ENCODE measurements at regions not wholly inside any gene's neighbourhood (a gene's known extent, or its start where the extent isn't known, plus 50 kb on each side); places are given as distances from the start of the nearest gene placed in this dataset.

GRCh38 chr5:168226012-168226411 is 65.4 kb upstream of the WWC1 start:
- Histone ChIP-seq H3K9me3 (ENCODE audit: insufficient read depth, low read length) (no peaks in the 10 kb centered on the region), H3K4me2 (ENCODE audit: low read depth, low read length, poor library complexity, severe bottlenecking) (no peak overlapping the region), H3K36me3 (ENCODE audit: low read length) (no peaks in the 10 kb centered on the region), H3F3A (ENCODE audit: insufficient read depth) (no peaks in the 10 kb centered on the region), H3K9me2 (replicated peaks; ENCODE audit: insufficient read depth, low read length) (no peaks in the 10 kb centered on the region), H2AFZ (ENCODE audit: low read depth, low read length, severe bottlenecking) (no peak overlapping the region), H3K27me3 (ENCODE audit: low read length) (no peaks in the 10 kb centered on the region), H4K20me1 (ENCODE audit: low read depth, low read length) (no peaks in the 10 kb centered on the region), H3K4me3 (ENCODE audit: insufficient read depth, low read length, poor library complexity, severe bottlenecking) (no peak overlapping the region), H3K9ac (ENCODE audit: low read length) (no peak overlapping the region), H3K27ac (ENCODE audit: low read depth, low read length) (no peak overlapping the region), H3K79me2 (ENCODE audit: insufficient read depth, low read length) (no peaks in the 10 kb centered on the region)
- TF ChIP-seq EZH2phosphoT487 (conservative IDR thresholded peaks at IDR 0.05; ENCODE audit: low read length) (no peak), CTCF (IDR thresholded peaks at IDR 0.05; ENCODE audit: insufficient read depth, low read length, poor library complexity, severe bottlenecking) (no peak)

GRCh38 chr5:168227001-168227400 is 64.4 kb upstream of the WWC1 start:
- TF ChIP-seq CTCF (IDR thresholded peaks at IDR 0.05; ENCODE audit: insufficient read depth, low read length, poor library complexity, severe bottlenecking): no peak

GRCh38 chr5:168227973-168228615 is 63.4 kb upstream of the WWC1 start:
- Histone ChIP-seq H3K4me2 (ENCODE audit: low read depth, low read length, poor library complexity, severe bottlenecking) (no peak overlapping the region), H3F3A (ENCODE audit: insufficient read depth) (no peaks in the 10 kb centered on the region), H3K27ac (ENCODE audit: low read depth, low read length) (no peak overlapping the region), H3K4me3 (ENCODE audit: insufficient read depth, low read length, poor library complexity, severe bottlenecking) (no peak overlapping the region), H3K27me3 (ENCODE audit: low read length) (no peaks in the 10 kb centered on the region), H3K9me2 (replicated peaks; ENCODE audit: insufficient read depth, low read length) (no peaks in the 10 kb centered on the region), H4K20me1 (ENCODE audit: low read depth, low read length) (no peaks in the 10 kb centered on the region), H3K36me3 (ENCODE audit: low read length) (no peaks in the 10 kb centered on the region), H3K9ac (ENCODE audit: low read length) (no peak overlapping the region), H3K79me2 (ENCODE audit: insufficient read depth, low read length) (no peaks in the 10 kb centered on the region), H2AFZ (ENCODE audit: low read depth, low read length, severe bottlenecking) (no peak overlapping the region), H3K9me3 (ENCODE audit: insufficient read depth, low read length) (no peaks in the 10 kb centered on the region)
- TF ChIP-seq EZH2phosphoT487 (conservative IDR thresholded peaks at IDR 0.05; ENCODE audit: low read length) (no peak), CTCF (IDR thresholded peaks at IDR 0.05; ENCODE audit: insufficient read depth, low read length, poor library complexity, severe bottlenecking) (no peak)

More at GRCh38 chr5:168227001-168227400, 64.4 kb upstream of the WWC1 start:
- Histone ChIP-seq H3K27ac (ENCODE audit: low read depth, low read length) (no peak overlapping the region), H4K20me1 (ENCODE audit: low read depth, low read length) (no peaks in the 10 kb centered on the region), H3K4me3 (ENCODE audit: insufficient read depth, low read length, poor library complexity, severe bottlenecking) (no peak overlapping the region), H2AFZ (ENCODE audit: low read depth, low read length, severe bottlenecking) (no peak overlapping the region), H3K9me3 (ENCODE audit: insufficient read depth, low read length) (no peaks in the 10 kb centered on the region), H3K79me2 (ENCODE audit: insufficient read depth, low read length) (no peaks in the 10 kb centered on the region), H3K9ac (ENCODE audit: low read length) (no peak overlapping the region), H3F3A (ENCODE audit: insufficient read depth) (no peaks in the 10 kb centered on the region), H3K36me3 (ENCODE audit: low read length) (no peaks in the 10 kb centered on the region), H3K4me2 (ENCODE audit: low read depth, low read length, poor library complexity, severe bottlenecking) (no peak overlapping the region), H3K9me2 (replicated peaks; ENCODE audit: insufficient read depth, low read length) (no peaks in the 10 kb centered on the region), H3K27me3 (ENCODE audit: low read length) (no peaks in the 10 kb centered on the region)

All from SU-DHL-6 (cell line).